ENCODE measurements at regions not wholly inside any gene's neighbourhood (a gene's known extent, or its start where the extent isn't known, plus 50 kb on each side); places are given as distances from the start of the nearest gene placed in this dataset.

DNA sequence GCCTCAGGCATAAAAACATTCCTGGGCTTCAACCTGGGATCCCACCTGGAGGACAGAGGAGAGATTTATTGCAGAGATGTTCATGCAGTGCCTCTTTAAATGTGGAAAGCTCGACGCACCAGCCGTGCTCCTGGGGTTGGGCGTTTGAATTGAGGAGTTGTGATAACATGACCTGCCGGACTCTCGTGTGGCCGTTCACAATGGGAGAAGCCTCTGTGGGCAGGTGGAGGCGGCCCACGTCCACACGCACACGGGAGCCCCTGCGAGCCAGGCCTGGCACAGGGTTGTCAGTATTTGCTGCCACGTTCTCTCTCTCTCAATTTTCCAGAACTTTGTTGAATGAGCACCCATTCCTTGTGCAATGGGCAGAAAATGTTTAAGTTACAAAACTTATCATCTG is 58.3 kb upstream of the PPARA start:
- DNase-seq: peak in 2 of 5 donors; percentile 22 to 47
- H3K27ac ChIP-seq: peak overlapping the region; percentile 52 to 94
- intact Hi-C loops (cut with DNase I): no loop called here
- peaks cover 57% of the 10 kb centered on the region for H3K4me1 ChIP-seq (ENCODE audit: insufficient read depth)
- no peak overlapping the region for H3K4me3 ChIP-seq
- WGBS, 3 donors: 9 to 16% (median 14%) methylated on average over 12 to 13 of the region's 13 CpGs
- no peaks in the 10 kb centered on the region for H3K9me3 ChIP-seq
- H3K36me3 ChIP-seq: no peaks in the 10 kb centered on the region
- no peaks in the 10 kb centered on the region for H3K27me3 ChIP-seq
- TF ChIP-seq, protein P1, sequence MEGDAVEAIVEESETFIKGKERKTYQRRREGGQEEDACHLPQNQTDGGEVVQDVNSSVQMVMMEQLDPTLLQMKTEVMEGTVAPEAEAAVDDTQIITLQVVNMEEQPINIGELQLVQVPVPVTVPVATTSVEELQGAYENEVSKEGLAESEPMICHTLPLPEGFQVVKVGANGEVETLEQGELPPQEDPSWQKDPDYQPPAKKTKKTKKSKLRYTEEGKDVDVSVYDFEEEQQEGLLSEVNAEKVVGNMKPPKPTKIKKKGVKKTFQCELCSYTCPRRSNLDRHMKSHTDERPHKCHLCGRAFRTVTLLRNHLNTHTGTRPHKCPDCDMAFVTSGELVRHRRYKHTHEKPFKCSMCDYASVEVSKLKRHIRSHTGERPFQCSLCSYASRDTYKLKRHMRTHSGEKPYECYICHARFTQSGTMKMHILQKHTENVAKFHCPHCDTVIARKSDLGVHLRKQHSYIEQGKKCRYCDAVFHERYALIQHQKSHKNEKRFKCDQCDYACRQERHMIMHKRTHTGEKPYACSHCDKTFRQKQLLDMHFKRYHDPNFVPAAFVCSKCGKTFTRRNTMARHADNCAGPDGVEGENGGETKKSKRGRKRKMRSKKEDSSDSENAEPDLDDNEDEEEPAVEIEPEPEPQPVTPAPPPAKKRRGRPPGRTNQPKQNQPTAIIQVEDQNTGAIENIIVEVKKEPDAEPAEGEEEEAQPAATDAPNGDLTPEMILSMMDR (IDR thresholded peaks at IDR 0.05): no peak
- TF ChIP-seq EP300 (IDR thresholded peaks at IDR 0.05) (no peak), POLR2A (IDR thresholded peaks at IDR 0.05) (no peak)

DNA sequence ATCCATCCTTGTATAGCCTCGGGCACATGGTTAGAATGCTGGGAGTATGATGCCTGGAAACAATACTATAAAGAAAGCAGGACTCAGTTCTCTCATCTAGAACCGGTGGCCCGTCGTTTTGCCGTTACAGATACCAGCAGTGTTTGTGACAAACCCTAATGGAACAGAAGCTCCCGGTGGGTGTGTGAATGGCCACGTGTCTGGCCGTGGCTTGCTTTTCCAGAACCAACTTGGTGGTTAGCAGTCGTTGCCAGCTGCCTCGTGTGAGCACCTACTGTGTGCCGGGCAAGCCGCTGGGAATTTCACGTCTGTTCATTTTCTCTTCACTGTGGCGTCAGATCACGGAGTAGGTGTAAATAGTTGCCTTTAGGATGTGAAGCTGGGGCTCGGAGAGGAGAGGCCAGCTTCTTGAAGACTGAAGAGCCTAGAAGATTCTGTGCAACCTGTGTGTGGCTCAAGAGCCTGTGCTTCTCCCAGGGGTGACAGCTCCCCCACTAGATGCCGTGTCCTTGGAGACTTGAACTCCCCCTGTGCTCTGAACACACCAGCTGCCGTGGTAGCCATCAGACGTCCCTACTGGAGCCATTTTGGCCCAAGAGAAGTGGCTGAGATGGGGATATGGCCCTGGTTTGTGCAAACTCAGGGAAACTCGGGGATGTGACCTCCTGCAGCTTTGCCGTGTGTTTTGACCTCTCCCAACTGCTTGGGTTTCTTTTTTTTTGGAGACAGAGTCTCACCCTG is 57.5 kb upstream of the PPARA start:
- peaks cover 56% of the 10 kb centered on the region for H3K4me1 ChIP-seq (ENCODE audit: insufficient read depth)
- H3K27me3 ChIP-seq: no peaks in the 10 kb centered on the region
- H3K27ac ChIP-seq: peak overlapping the region; percentile 59 to 94
- WGBS, 3 donors: 16 to 27% (median 17%) methylated on average over 21 of the region's 21 CpGs
- no peak for TF ChIP-seq POLR2A (IDR thresholded peaks at IDR 0.05)
- no peak for TF ChIP-seq EP300 (IDR thresholded peaks at IDR 0.05)
- TF ChIP-seq, protein P1 (IDR thresholded peaks at IDR 0.05): no peak
- H3K9me3 ChIP-seq: no peaks in the 10 kb centered on the region
- intact Hi-C loops (cut with DNase I): no loop called here
- no peaks in the 10 kb centered on the region for H3K36me3 ChIP-seq
- DNase-seq: peak in 2 of 5 donors; percentile 32 to 49
- no peak overlapping the region for H3K4me3 ChIP-seq

DNA sequence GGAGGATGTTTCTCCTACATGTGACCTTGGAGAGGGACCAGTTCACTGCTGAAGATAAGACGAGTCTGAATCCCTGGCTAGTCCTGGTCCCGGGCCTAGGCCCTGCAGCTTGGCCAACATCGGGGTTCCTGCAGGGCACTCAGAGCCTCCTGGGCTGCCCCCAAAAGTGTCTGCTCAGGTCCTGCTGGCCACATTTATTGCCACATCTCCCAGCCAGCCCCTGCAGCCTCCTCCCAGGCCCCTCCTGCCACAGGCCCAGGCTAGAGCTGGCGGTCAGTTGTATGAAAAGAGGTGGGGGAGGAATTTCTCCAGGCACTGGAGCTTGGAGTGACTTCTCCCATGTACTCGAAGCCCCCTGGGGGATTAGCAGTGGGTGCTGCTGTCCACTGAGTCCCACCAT is 56.5 kb upstream of the PPARA start:
- Histone ChIP-seq H3K9me3 (no peaks in the 10 kb centered on the region), H3K4me3 (no peak overlapping the region), H3K36me3 (no peaks in the 10 kb centered on the region), H3K4me1 (ENCODE audit: insufficient read depth) (peaks cover 60% of the 10 kb centered on the region), H3K27ac (peak overlapping the region; percentile 73 to 94), H3K27me3 (no peaks in the 10 kb centered on the region)
- intact Hi-C loops (cut with DNase I): no loop called here
- DNase-seq: no peak
- TF ChIP-seq EP300 (IDR thresholded peaks at IDR 0.05) (no peak), POLR2A (IDR thresholded peaks at IDR 0.05) (no peak)
- TF ChIP-seq, protein P1 (IDR thresholded peaks at IDR 0.05): no peak
- WGBS, 3 donors: 18 to 37% (median 19%) methylated on average over 5 of the region's 5 CpGs

DNA sequence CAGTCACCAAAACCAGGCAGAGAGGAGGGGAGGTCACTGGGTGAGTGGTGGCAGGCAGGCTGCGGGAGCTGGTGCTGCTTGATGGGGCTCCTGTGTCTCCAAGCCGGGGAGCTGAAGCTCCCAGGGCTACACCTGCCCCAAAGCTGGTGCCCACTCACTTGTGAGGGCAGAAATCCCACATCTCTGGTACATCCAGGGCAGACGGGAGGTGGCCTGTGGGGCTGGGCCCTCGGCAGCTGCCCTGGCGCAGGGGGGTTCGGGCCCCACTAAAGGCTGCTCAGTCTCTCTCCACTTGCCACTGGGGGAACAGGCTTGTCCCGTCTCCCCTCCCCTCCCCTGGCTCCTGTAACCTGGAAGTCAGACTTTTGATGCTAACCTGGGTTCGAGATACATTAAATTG is 55.6 kb upstream of the PPARA start:
- H3K27ac ChIP-seq: peak overlapping the region; percentile 73 to 94
- no peak overlapping the region for H3K4me3 ChIP-seq

More for the DNA sequence above, 55.6 kb upstream of the PPARA start:
- Histone ChIP-seq H3K9me3 (no peaks in the 10 kb centered on the region), H3K4me1 (ENCODE audit: insufficient read depth) (peaks cover 58% of the 10 kb centered on the region), H3K36me3 (no peaks in the 10 kb centered on the region), H3K27me3 (no peaks in the 10 kb centered on the region)
- DNase-seq: peak in 1 of 5 donors; percentile 31
- intact Hi-C loops (cut with DNase I): no loop called here
- WGBS, 3 donors: 71 to 86% (median 76%) methylated on average over 7 to 8 of the region's 8 CpGs
- TF ChIP-seq, protein P1 (IDR thresholded peaks at IDR 0.05): no peak
- TF ChIP-seq EP300 (IDR thresholded peaks at IDR 0.05) (no peak), POLR2A (IDR thresholded peaks at IDR 0.05) (no peak)

Measured in ovary (tissue), 7 donors.